ENCODE measurements at regions not wholly inside any gene's neighbourhood (a gene's known extent, or its start where the extent isn't known, plus 50 kb on each side); places are given as distances from the start of the nearest gene placed in this dataset.

GRCh38 chr15:37219211-37219701 is 118.9 kb upstream of the MEIS2 start:
- H3K9me3 ChIP-seq, result no peaks in the 10 kb centered on the region
- CTCF ChIA-PET, result no interaction called here
- TF ChIP-seq RAD21 (conservative IDR thresholded peaks at IDR 0.05 in 1 of 2, IDR thresholded peaks at IDR 0.05 in 1 of 2) (no peak), EP300 (IDR thresholded peaks at IDR 0.05) (no peak), HMGXB4 (CRISPR knock-in tag; IDR thresholded peaks at IDR 0.05; ENCODE audit: borderline replicate concordance) (no peak), HOXB13 (CRISPR knock-in tag; IDR thresholded peaks at IDR 0.05; ENCODE audit: low read depth) (no peak), POLR2AphosphoS2 (conservative IDR thresholded peaks at IDR 0.05; ENCODE audit: low read length) (no peak), HES2 (IDR thresholded peaks at IDR 0.05) (no peak), BCL3 (IDR thresholded peaks at IDR 0.05) (no peak), CHD2 (IDR thresholded peaks at IDR 0.05; ENCODE audit: low read length, partially characterized antibody) (no peak), MAFK (IDR thresholded peaks at IDR 0.05; ENCODE audit: partially characterized antibody) (no peak), ZC3H11A (IDR thresholded peaks at IDR 0.05) (no peak)
- H3K4me2 ChIP-seq, result no peak overlapping the region
- ATAC-seq, result no peak
- no peak for FAIRE-seq
- no peak overlapping the region for H3K4me3 ChIP-seq
- H3K27ac ChIP-seq, result no peak overlapping the region
- no peak for DNase-seq (ENCODE audit: low read depth in 1 of 2, low spot score in 1 of 2)
- POLR2A ChIA-PET, result no interaction called here
- WGBS (ENCODE audit: missing lambda C conversion rate), result 59% methylated on average over 2 of the region's 2 CpGs
- H3K4me1 ChIP-seq, result no peaks in the 10 kb centered on the region

- ChIA-PET CTCF (no interaction called here), POLR2A (no interaction called here)
- 66% methylated on average over 9 of the region's 9 CpGs for WGBS (ENCODE audit: missing lambda C conversion rate)
- DNase-seq (ENCODE audit: low read depth in 1 of 2, low spot score in 1 of 2) (no peak), ATAC-seq (no peak), FAIRE-seq (no peak)
- Histone ChIP-seq H3K4me1 (no peaks in the 10 kb centered on the region), H3K9me3 (no peaks in the 10 kb centered on the region), H3K4me2 (no peak overlapping the region), H3K27ac (no peak overlapping the region), H3K4me3 (no peak overlapping the region)
- no peak for TF ChIP-seq CTCF (IDR thresholded peaks at IDR 0.05)
- no peak for TF ChIP-seq TP53 (CRISPR knock-in tag; IDR thresholded peaks at IDR 0.05)
- no peak for TF ChIP-seq GATA3 (IDR thresholded peaks at IDR 0.05; ENCODE audit: borderline replicate concordance)
- TF ChIP-seq ZSCAN20 (CRISPR knock-in tag; IDR thresholded peaks at IDR 0.05), result no peak
- no peak for TF ChIP-seq FOSB (CRISPR knock-in tag; IDR thresholded peaks at IDR 0.05)
- TF ChIP-seq RNF2 (IDR thresholded peaks at IDR 0.05; ENCODE audit: borderline replicate concordance, low read depth), result no peak
- TF ChIP-seq BCL3 (IDR thresholded peaks at IDR 0.05), result no peak
- no peak for TF ChIP-seq RAD21 (conservative IDR thresholded peaks at IDR 0.05 in 1 of 2, IDR thresholded peaks at IDR 0.05 in 1 of 2)
Measured at GRCh38 chr15:37220949-37221670, 120.8 kb upstream of the MEIS2 start.

Data from A549 (cell line).